HG02981 (cell line): ENCODE measurements at regions not wholly inside any gene's neighbourhood (a gene's known extent, or its start where the extent isn't known, plus 50 kb on each side); places are given as distances from the start of the nearest gene placed in this dataset.

Source experiments
- ATAC-seq: cut with Tn5 transposase; IDR thresholded peaks from one replicate; pipeline ENCODE4 v1.9.1; 2021; ENCODE audit warnings: mild to moderate bottlenecking, moderate library complexity; ENCODE audit not compliant: unreplicated experiment

- ATAC-seq: no peak
Observed at GRCh38 chr14:99093532-99094517, 178.2 kb downstream of the BCL11B start.

GRCh38 chr14:99094901-99095300 lies 177.1 kb downstream of the BCL11B start:
- no peak for ATAC-seq

- no peak for ATAC-seq
Observed at GRCh38 chr14:99095369-99095768, 176.6 kb downstream of the BCL11B start.

GRCh38 chr14:99098199-99098598 lies 173.8 kb downstream of the BCL11B start:
- ATAC-seq: no peak

GRCh38 chr14:99099051-99099787 lies 172.8 kb downstream of the BCL11B start:
- ATAC-seq: no peak

- no peak for ATAC-seq
Observed at GRCh38 chr14:99100497-99101270, 171.3 kb downstream of the BCL11B start.

- ATAC-seq: no peak
Observed at GRCh38 chr14:99101855-99102461, 170.0 kb downstream of the BCL11B start.

- no peak for ATAC-seq
Observed at GRCh38 chr14:99116741-99117295, 155.2 kb downstream of the BCL11B start.

- ATAC-seq: no peak
Observed at GRCh38 chr14:99117671-99118045, 154.3 kb downstream of the BCL11B start.

- no peak for ATAC-seq
Observed at GRCh38 chr14:99118046-99118721, 153.8 kb downstream of the BCL11B start.

GRCh38 chr14:99118946-99119345 lies 153.1 kb downstream of the BCL11B start:
- no peak for ATAC-seq
